Stimulated activated CD4-positive, alpha-beta T cell treated with anti-CD3 and anti-CD28 coated beads, Interleukin-4, amount 100 ng/mL, for 24 hours (primary cell): ENCODE measurements at regions not wholly inside any gene's neighbourhood (a gene's known extent, or its start where the extent isn't known, plus 50 kb on each side); places are given as distances from the start of the nearest gene placed in this dataset.

ENCODE experiments used
- DNase-seq: peaks from one replicate; pipeline ENCODE4 v3.0.0-alpha.2; 2020

GRCh38 chr11:115933564-115933963, 429.3 kb upstream of the CADM1 start:
- DNase-seq: no peak

- DNase-seq: no peak
These were observed 427.4 kb upstream of the CADM1 start for GRCh38 chr11:115931548-115932083.

GRCh38 chr11:115930886-115931547, 426.8 kb upstream of the CADM1 start:
- DNase-seq: no peak

GRCh38 chr11:115930291-115930690, 426.1 kb upstream of the CADM1 start:
- DNase-seq: no peak

GRCh38 chr11:115929618-115930129, 425.5 kb upstream of the CADM1 start:
- no peak for DNase-seq

- no peak for DNase-seq
These were observed 424.6 kb upstream of the CADM1 start for GRCh38 chr11:115928811-115929210.

GRCh38 chr11:115927823-115928329, 423.7 kb upstream of the CADM1 start:
- DNase-seq: no peak

GRCh38 chr11:115926601-115927000, 422.4 kb upstream of the CADM1 start:
- no peak for DNase-seq

- no peak for DNase-seq
These were observed 421.9 kb upstream of the CADM1 start for GRCh38 chr11:115926138-115926537.

GRCh38 chr11:115925568-115926090, 421.4 kb upstream of the CADM1 start:
- no peak for DNase-seq

GRCh38 chr11:115924744-115925567, 420.7 kb upstream of the CADM1 start:
- peak; percentile 21 for DNase-seq

- DNase-seq: no peak
These were observed 418.7 kb upstream of the CADM1 start for GRCh38 chr11:115922876-115923275.

GRCh38 chr11:115921986-115922385, 417.8 kb upstream of the CADM1 start:
- DNase-seq: no peak

- no peak for DNase-seq
These were observed 417.3 kb upstream of the CADM1 start for GRCh38 chr11:115921540-115921939.

- DNase-seq: no peak
These were observed 416.7 kb upstream of the CADM1 start for GRCh38 chr11:115920841-115921480.

GRCh38 chr11:115920092-115920461, 415.9 kb upstream of the CADM1 start:
- DNase-seq: no peak

- DNase-seq: no peak
These were observed 415.3 kb upstream of the CADM1 start for GRCh38 chr11:115919341-115920091.

GRCh38 chr11:115918576-115918975, 414.4 kb upstream of the CADM1 start:
- DNase-seq: no peak

- no peak for DNase-seq
These were observed 412.4 kb upstream of the CADM1 start for GRCh38 chr11:115916608-115917007.

- no peak for DNase-seq
These were observed 408.3 kb upstream of the CADM1 start for GRCh38 chr11:115912484-115912945.

- DNase-seq: no peak
These were observed 407.6 kb upstream of the CADM1 start for GRCh38 chr11:115911613-115912346.
